Epidermal melanocyte (primary cell): ENCODE measurements at regions not wholly inside any gene's neighbourhood (a gene's known extent, or its start where the extent isn't known, plus 50 kb on each side); places are given as distances from the start of the nearest gene placed in this dataset.

Experiments
- DNase-seq: peaks from one replicate; pipeline ENCODE4 v3.0.0; 2011; ENCODE audit warnings: low spot score; ENCODE audit not compliant: insufficient read length

- no peak for DNase-seq
Measured at GRCh38 chr2:104749856-104750460, 104.0 kb upstream of the POU3F3 start.

GRCh38 chr2:104752504-104752903 is 101.4 kb upstream of the POU3F3 start:
- DNase-seq: no peak

GRCh38 chr2:104755026-104755878 is 98.7 kb upstream of the POU3F3 start:
- DNase-seq: no peak

- no peak for DNase-seq
Measured at GRCh38 chr2:104756118-104756517, 97.8 kb upstream of the POU3F3 start.

GRCh38 chr2:104757056-104757455 is 96.9 kb upstream of the POU3F3 start:
- no peak for DNase-seq

GRCh38 chr2:104758199-104758620 is 95.7 kb upstream of the POU3F3 start:
- DNase-seq: no peak

- DNase-seq: no peak
Measured at GRCh38 chr2:104762031-104762430, 91.9 kb upstream of the POU3F3 start.

- no peak for DNase-seq
Measured at GRCh38 chr2:104766683-104767082, 87.2 kb upstream of the POU3F3 start.

- DNase-seq: no peak
Measured at GRCh38 chr2:104768694-104769093, 85.2 kb upstream of the POU3F3 start.

GRCh38 chr2:104769096-104769495 is 84.8 kb upstream of the POU3F3 start:
- DNase-seq: no peak

GRCh38 chr2:104772996-104773395 is 80.9 kb upstream of the POU3F3 start:
- no peak for DNase-seq

- DNase-seq: no peak
Measured at GRCh38 chr2:104774631-104775030, 79.3 kb upstream of the POU3F3 start.

- no peak for DNase-seq
Measured at GRCh38 chr2:104777721-104778120, 76.2 kb upstream of the POU3F3 start.

GRCh38 chr2:104781151-104781550 is 72.8 kb upstream of the POU3F3 start:
- no peak for DNase-seq

GRCh38 chr2:104784264-104784663 is 69.7 kb upstream of the POU3F3 start:
- no peak for DNase-seq

- no peak for DNase-seq
Measured at GRCh38 chr2:104786204-104786603, 67.7 kb upstream of the POU3F3 start.

- DNase-seq: no peak
Measured at GRCh38 chr2:104786821-104787220, 67.1 kb upstream of the POU3F3 start.

GRCh38 chr2:104787298-104788065 is 66.4 kb upstream of the POU3F3 start:
- no peak for DNase-seq

- DNase-seq: no peak
Measured at GRCh38 chr2:104788742-104789455, 65.0 kb upstream of the POU3F3 start.

GRCh38 chr2:104790100-104790811 is 63.7 kb upstream of the POU3F3 start:
- no peak for DNase-seq
